ENCODE measurements at regions not wholly inside any gene's neighbourhood (a gene's known extent, or its start where the extent isn't known, plus 50 kb on each side); places are given as distances from the start of the nearest gene placed in this dataset.
"Not testable (repeated sequence)": the region's sequence is repeated elsewhere in the genome, so short reads cannot be mapped to it uniquely, and the experiment has no call there.

DNA sequence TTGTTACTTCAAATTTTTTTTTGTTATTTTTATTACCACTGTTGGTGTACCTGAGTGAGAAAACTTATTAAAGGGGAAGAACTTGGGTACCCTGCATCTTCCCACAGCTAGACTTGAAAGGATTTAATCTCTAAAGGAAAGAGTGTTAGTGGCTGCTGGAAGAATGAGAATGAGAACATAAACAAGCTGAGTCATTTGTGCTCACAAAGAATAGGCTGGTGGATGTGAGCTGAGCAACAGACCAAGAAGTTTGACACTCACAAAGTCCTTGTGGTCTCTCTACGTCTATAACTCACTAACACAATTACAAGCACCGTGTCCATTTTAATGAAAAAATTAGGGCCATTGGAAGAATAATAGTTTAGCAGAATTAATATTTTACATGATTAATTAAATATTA lies 217.6 kb upstream of the ANO5 start:
- no peak for DNase-seq (ENCODE audit: extremely low read depth in 1 of 11, low read depth in 9 of 11, low spot score in 4 of 11)

- DNase-seq (ENCODE audit: extremely low read depth in 1 of 11, low read depth in 9 of 11, low spot score in 4 of 11), result no peak
Measured at GRCh38 chr11:21976210-21976609, 216.7 kb upstream of the ANO5 start.

GRCh38 chr11:21983431-21983830 lies 209.5 kb upstream of the ANO5 start:
- no peak for DNase-seq (ENCODE audit: extremely low read depth in 1 of 11, low read depth in 9 of 11, low spot score in 4 of 11)

- DNase-seq (ENCODE audit: extremely low read depth in 1 of 11, low read depth in 9 of 11, low spot score in 4 of 11), result no peak
Measured at GRCh38 chr11:21986361-21986760, 206.5 kb upstream of the ANO5 start.

DNA sequence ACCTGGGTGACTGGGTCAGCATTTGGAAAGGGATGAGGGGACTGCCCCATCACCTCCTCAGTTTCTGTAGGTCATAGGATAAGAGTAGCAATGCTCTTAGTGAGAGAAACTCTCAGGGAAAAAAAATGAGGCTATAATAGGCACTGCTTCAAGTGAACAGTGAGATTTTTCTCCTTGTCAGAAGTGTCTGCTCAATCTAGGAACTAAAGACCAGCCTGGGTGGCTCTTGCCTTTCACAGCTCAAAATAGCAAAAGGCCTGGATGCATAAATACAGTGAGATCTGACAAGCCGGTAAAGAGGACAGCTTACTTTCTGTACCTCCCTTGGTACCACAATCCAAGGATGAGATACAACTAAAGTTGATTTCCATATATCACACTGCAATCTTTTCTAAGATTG lies 205.6 kb upstream of the ANO5 start:
- DNase-seq (ENCODE audit: extremely low read depth in 1 of 11, low read depth in 9 of 11, low spot score in 4 of 11), result no peak

GRCh38 chr11:21988477-21988876 lies 204.4 kb upstream of the ANO5 start:
- DNase-seq (ENCODE audit: extremely low read depth in 1 of 11, low read depth in 9 of 11, low spot score in 4 of 11), result no peak

DNA sequence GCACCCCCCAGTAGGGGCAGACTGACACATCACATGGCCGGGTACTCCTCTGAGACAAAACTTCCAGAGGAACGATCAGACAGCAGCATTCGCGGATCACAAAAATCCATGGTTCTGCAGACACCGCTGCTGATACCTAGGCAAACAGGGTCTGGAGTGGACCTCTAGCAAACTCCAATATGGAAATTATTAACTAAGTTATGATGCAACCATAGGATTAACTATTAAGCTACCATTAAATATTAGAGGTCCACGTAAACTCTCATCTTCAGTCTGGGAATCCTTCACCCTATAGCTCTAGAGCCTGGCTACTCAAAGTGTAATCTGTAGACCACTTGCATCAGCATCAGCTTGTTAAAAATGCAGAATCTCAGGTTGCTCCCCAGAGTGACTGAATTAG lies 191.1 kb upstream of the ANO5 start:
- DNase-seq (ENCODE audit: extremely low read depth in 1 of 11, low read depth in 9 of 11, low spot score in 4 of 11), result not testable (repeated sequence)

- DNase-seq (ENCODE audit: extremely low read depth in 1 of 11, low read depth in 9 of 11, low spot score in 4 of 11), result no peak
Measured at GRCh38 chr11:22006901-22007300, 186.0 kb upstream of the ANO5 start.

GRCh38 chr11:22031791-22032190 lies 161.1 kb upstream of the ANO5 start:
- no peak for DNase-seq (ENCODE audit: extremely low read depth in 1 of 11, low read depth in 9 of 11, low spot score in 4 of 11)

GRCh38 chr11:22037505-22037904 lies 155.4 kb upstream of the ANO5 start:
- DNase-seq (ENCODE audit: extremely low read depth in 1 of 11, low read depth in 9 of 11, low spot score in 4 of 11), result no peak

GRCh38 chr11:22041039-22041438 lies 151.8 kb upstream of the ANO5 start:
- DNase-seq (ENCODE audit: extremely low read depth in 1 of 11, low read depth in 9 of 11, low spot score in 4 of 11), result no peak

GRCh38 chr11:22042081-22042480 lies 150.8 kb upstream of the ANO5 start:
- no peak for DNase-seq (ENCODE audit: extremely low read depth in 1 of 11, low read depth in 9 of 11, low spot score in 4 of 11)

GRCh38 chr11:22044126-22044525 lies 148.8 kb upstream of the ANO5 start:
- no peak for DNase-seq (ENCODE audit: extremely low read depth in 1 of 11, low read depth in 9 of 11, low spot score in 4 of 11)

DNA sequence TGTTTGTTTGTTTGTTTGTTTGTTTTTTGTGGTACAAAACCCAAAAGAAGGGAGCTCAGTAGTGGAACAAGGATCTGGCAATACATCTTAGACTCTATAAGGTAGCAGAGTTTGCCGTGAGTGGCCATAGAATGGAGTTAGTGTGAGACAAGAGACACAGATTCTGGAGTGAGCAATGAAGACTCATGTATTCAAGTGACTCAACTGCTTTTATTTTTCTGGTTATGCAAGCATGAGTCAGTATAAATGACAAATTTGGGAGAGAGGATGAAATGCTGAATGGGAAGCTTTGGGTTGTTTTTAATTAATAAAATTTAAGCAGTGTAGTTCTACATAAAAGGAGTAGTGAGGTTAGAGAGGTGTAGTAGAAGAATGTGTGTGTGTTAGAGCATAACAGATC lies 143.6 kb upstream of the ANO5 start:
- DNase-seq (ENCODE audit: extremely low read depth in 1 of 11, low read depth in 9 of 11, low spot score in 4 of 11), result no peak

GRCh38 chr11:22065472-22065871 lies 127.4 kb upstream of the ANO5 start:
- no peak for DNase-seq (ENCODE audit: extremely low read depth in 1 of 11, low read depth in 9 of 11, low spot score in 4 of 11)

- DNase-seq (ENCODE audit: extremely low read depth in 1 of 11, low read depth in 9 of 11, low spot score in 4 of 11), result no peak
Measured at GRCh38 chr11:22069844-22070243, 123.0 kb upstream of the ANO5 start.

DNA sequence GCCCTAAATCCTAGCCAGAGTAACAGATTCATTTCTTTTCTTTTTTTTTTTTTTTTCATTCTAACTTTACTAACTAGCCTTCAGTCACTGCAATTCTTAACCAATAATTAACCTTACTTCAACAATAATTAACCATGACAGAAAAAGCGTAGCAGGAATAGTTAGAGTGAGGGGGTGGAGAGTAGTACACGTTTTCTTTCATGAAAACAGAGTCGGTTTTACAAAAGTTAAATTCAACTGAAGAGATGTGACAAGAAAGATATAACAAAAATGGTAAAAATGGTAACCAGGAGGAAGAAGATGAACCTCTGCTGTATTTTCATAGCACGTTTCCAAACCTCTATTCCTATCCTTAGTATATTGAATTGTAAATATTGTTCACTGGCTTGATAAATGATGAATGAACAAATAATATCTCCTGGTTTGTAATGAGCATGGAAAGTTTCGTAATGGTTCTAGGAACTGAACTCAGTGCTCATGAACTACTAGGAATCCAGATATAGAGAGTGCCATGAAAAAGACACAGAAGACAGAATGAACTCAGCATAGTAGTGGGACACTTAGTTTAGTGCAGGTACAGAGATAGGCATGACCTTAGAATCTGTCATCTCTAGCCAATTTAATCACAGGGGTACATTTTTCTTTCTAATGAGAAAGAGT lies 116.5 kb upstream of the ANO5 start:
- peak in 9 of 11 donors; percentile 6 to 68 (median 15) for DNase-seq (ENCODE audit: extremely low read depth in 1 of 11, low read depth in 9 of 11, low spot score in 4 of 11)

DNA sequence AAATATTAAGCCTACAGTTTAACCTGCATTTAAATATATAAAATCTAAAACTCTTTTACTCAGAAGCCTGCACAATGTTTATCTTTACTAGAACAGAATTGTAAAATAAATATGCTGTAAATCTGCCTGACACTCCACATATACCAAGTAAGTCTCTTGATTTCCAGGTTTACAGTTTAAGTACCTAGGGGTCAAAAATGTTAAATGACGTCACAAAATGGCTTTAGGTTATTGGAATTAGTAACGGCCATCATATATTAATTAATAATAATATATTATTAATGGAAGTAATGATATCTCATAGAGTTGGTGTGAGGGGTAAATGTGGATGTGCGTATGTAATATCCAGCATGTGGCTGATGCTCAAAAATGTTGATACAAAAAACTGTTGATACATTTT lies 114.8 kb upstream of the ANO5 start:
- DNase-seq (ENCODE audit: extremely low read depth in 1 of 11, low read depth in 9 of 11, low spot score in 4 of 11), result no peak

GRCh38 chr11:22079133-22079872 lies 113.6 kb upstream of the ANO5 start:
- DNase-seq (ENCODE audit: extremely low read depth in 1 of 11, low read depth in 9 of 11, low spot score in 4 of 11), result no peak

- DNase-seq (ENCODE audit: extremely low read depth in 1 of 11, low read depth in 9 of 11, low spot score in 4 of 11), result no peak
Measured at GRCh38 chr11:22082178-22082577, 110.7 kb upstream of the ANO5 start.

DNA sequence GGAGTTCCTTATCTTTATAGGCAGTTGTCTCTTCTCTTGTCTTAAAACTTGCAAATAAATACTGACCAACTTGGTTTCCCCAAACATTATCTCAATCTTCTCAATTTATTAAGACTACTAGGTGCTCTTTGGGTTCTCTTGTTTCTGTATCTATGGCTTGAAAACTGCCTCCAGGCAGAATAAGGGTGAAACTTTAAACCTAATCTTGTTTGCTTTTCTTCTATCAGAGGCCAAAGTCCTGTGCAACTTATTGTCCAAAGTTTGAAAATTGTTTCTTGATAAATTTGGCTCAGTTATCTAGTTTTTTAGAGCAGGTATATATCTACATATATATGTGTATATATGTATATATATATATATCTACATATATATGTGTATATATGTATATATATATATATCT lies 110.1 kb upstream of the ANO5 start:
- no peak for DNase-seq (ENCODE audit: extremely low read depth in 1 of 11, low read depth in 9 of 11, low spot score in 4 of 11)
